Endodermal cell (in vitro differentiated cells): ENCODE measurements at regions not wholly inside any gene's neighbourhood (a gene's known extent, or its start where the extent isn't known, plus 50 kb on each side); places are given as distances from the start of the nearest gene placed in this dataset.

Experiments
- DNase-seq: peaks from one replicate; pipeline ENCODE4 v3.0.0-alpha.2; 2017
- H3K27ac ChIP-seq: 2 replicates; pipeline ENCODE4 v1.5.1; 2013; ENCODE audit warnings: mild to moderate bottlenecking, low read depth, low read length, moderate library complexity
- H3K27me3 ChIP-seq: 2 replicates; pipeline ENCODE4 v1.6.1; 2013; ENCODE audit warnings: mild to moderate bottlenecking, low read length, moderate library complexity; ENCODE audit not compliant: insufficient read depth, control insufficient read depth, poor library complexity, severe bottlenecking
- H3K36me3 ChIP-seq: 2 replicates; pipeline ENCODE4 v1.7.0; 2013; ENCODE audit warnings: mild to moderate bottlenecking, low read length, moderate library complexity; ENCODE audit not compliant: control insufficient read depth, insufficient read depth
- H3K4me1 ChIP-seq: one replicate; pipeline ENCODE4 v1.7.0; 2013; ENCODE audit warnings: low read length; ENCODE audit not compliant: control insufficient read depth, insufficient read depth
- H3K4me3 ChIP-seq: 2 replicates; pipeline ENCODE4 v1.5.1; 2013; ENCODE audit warnings: mild to moderate bottlenecking, low read length, moderate library complexity
- H3K9ac ChIP-seq: 2 replicates; pipeline ENCODE4 v1.6.1; 2013; ENCODE audit warnings: mild to moderate bottlenecking, low read length, moderate library complexity; ENCODE audit not compliant: poor library complexity, severe bottlenecking; ENCODE audit errors: extremely low read depth
- H3K9me3 ChIP-seq: 2 replicates; pipeline ENCODE4 v1.6.1; 2013; ENCODE audit warnings: mild to moderate bottlenecking, low read length, moderate library complexity; ENCODE audit not compliant: control insufficient read depth
- H3K27ac Mint-ChIP-seq: 2 replicates; pipeline ENCODE4 v1.8.0; 2020; ENCODE audit warnings: mixed read lengths
- H3K27me3 Mint-ChIP-seq: 2 replicates; pipeline ENCODE4 v1.8.0; 2021; ENCODE audit warnings: mild to moderate bottlenecking, mixed read lengths; ENCODE audit not compliant: insufficient read depth
- H3K36me3 Mint-ChIP-seq: 2 replicates; pipeline ENCODE4 v1.8.0; 2020; ENCODE audit warnings: low read depth, mixed read lengths
- H3K4me1 Mint-ChIP-seq: 2 replicates; pipeline ENCODE4 v1.8.0; 2020; ENCODE audit warnings: mixed read lengths
- H3K4me3 Mint-ChIP-seq: 2 replicates; pipeline ENCODE4 v1.8.0; 2020; ENCODE audit warnings: mild to moderate bottlenecking, moderate library complexity, mixed read lengths
- H3K9me3 Mint-ChIP-seq: 2 replicates; pipeline ENCODE4 v1.8.0; 2020; ENCODE audit warnings: mild to moderate bottlenecking, mixed read lengths
- WGBS, 2 experiments: methylation state at CpG; one replicate each; pipeline versions ENCODE4 v1.1.5 to v1.1.7; 2013; ENCODE audit warnings: missing lambda C conversion rate in 2 of 2, mixed read lengths in 1 of 2; ENCODE audit not compliant: insufficient coverage in 1 of 2, insufficient read length in 1 of 2; 5-methylcytosine and 5-hydroxymethylcytosine counted together
- TF ChIP-seq, protein P1 (sequence below): fragments of 200-600 bp; sonication (generic); conservative IDR thresholded peaks from 2 replicates; pipeline ENCODE4 v1.5.0; 2021; ENCODE audit warnings: antibody characterized with exemption, mild to moderate bottlenecking

DNA sequence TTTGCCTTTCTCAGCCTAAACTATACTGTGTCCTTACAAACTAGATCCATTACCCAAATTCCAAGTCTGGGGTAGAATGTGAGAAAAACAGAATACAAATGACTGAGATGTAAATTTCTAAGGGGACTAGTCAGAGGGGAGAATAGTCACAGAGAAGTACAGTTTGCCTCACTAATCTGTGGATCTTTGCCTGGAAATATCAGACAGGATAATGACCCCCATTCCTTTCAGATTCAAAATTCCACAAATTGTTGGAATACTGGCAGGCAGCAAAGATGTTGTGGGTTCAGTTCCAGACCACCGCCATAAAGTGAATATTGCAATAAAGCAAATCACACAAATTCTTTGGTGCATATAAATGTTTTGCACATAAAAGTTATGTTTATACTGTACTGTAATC is 762.8 kb upstream of the NR2F2 start:
- peaks cover 4% of the 10 kb centered on the region for H3K9me3 ChIP-seq
- TF ChIP-seq, protein P1, sequence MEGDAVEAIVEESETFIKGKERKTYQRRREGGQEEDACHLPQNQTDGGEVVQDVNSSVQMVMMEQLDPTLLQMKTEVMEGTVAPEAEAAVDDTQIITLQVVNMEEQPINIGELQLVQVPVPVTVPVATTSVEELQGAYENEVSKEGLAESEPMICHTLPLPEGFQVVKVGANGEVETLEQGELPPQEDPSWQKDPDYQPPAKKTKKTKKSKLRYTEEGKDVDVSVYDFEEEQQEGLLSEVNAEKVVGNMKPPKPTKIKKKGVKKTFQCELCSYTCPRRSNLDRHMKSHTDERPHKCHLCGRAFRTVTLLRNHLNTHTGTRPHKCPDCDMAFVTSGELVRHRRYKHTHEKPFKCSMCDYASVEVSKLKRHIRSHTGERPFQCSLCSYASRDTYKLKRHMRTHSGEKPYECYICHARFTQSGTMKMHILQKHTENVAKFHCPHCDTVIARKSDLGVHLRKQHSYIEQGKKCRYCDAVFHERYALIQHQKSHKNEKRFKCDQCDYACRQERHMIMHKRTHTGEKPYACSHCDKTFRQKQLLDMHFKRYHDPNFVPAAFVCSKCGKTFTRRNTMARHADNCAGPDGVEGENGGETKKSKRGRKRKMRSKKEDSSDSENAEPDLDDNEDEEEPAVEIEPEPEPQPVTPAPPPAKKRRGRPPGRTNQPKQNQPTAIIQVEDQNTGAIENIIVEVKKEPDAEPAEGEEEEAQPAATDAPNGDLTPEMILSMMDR: no peak
- no peaks in the 10 kb centered on the region for H3K36me3 ChIP-seq
- no peak overlapping the region for H3K9ac ChIP-seq
- Mint-ChIP-seq H3K4me3 (no peak overlapping the region), H3K27ac (no peak overlapping the region), H3K9me3 (peaks cover 8% of the 10 kb centered on the region), H3K36me3 (no peaks in the 10 kb centered on the region), H3K4me1 (no peaks in the 10 kb centered on the region), H3K27me3 (no peaks in the 10 kb centered on the region)
- 100% methylated on average over 1 of the region's 1 CpG; no CpG with 5 or more reads in 1 of the 2 experiments for WGBS, 2 experiments
- no peak for DNase-seq
- no peak overlapping the region for H3K27ac ChIP-seq
- H3K4me3 ChIP-seq: no peak overlapping the region
- no peaks in the 10 kb centered on the region for H3K27me3 ChIP-seq
- no peaks in the 10 kb centered on the region for H3K4me1 ChIP-seq

DNA sequence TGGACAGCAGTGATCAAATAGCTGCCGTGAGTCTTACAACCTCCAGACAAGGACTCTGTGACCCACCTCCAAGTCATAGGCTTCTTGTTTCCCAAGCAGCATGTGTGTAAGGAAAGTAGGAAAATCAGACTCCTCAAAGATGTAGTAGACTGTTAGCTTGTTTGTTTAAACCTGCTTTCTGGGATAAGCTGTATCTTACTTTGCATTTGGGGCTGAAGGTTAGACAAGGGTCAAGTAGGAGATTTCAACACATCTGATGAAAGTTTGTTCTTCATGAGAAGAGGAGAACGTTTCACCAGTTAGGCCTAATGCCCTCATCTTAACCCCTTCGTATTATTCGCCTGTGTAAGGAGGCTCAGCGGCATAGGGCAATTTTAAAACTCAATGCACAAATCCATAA is 756.4 kb upstream of the NR2F2 start:
- H3K9ac ChIP-seq: no peak overlapping the region
- H3K4me1 Mint-ChIP-seq: no peaks in the 10 kb centered on the region
- H3K36me3 Mint-ChIP-seq: no peaks in the 10 kb centered on the region
- H3K4me1 ChIP-seq: no peaks in the 10 kb centered on the region
- no peak overlapping the region for H3K27ac ChIP-seq
- H3K4me3 Mint-ChIP-seq: no peak overlapping the region
- no peak overlapping the region for H3K27ac Mint-ChIP-seq
- no peaks in the 10 kb centered on the region for H3K27me3 Mint-ChIP-seq
- no peak overlapping the region for H3K4me3 ChIP-seq
- no peak for DNase-seq
- H3K9me3 Mint-ChIP-seq: peaks cover 8% of the 10 kb centered on the region
- H3K9me3 ChIP-seq: peaks cover 4% of the 10 kb centered on the region
- TF ChIP-seq, protein P1: no peak
- no peaks in the 10 kb centered on the region for H3K27me3 ChIP-seq
- WGBS, 2 experiments: 92% methylated on average over 5 of the region's 5 CpGs; no CpG with 5 or more reads in 1 of the 2 experiments
- H3K36me3 ChIP-seq: no peaks in the 10 kb centered on the region

DNA sequence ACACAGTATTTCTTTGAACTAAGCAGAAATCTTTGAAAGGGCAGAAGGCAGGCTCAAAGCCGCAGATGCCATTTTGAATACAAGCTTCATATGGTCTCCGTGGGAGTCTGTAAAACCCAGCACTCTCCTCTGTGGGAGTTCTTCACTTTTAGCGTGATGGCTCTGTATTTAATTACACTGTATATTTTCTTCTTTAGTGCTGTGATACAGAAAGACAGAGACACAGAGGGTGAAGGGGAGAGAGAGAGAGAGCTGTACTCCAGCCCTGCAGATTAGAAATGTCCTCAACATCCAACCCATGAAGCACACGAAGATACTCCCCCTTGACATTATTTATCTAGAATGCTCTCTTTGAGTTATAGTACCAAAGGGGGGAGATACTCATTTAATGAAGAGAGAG is 752.6 kb upstream of the NR2F2 start:
- no peaks in the 10 kb centered on the region for H3K9me3 ChIP-seq
- TF ChIP-seq, protein P1: no peak
- Mint-ChIP-seq H3K4me1 (no peaks in the 10 kb centered on the region), H3K27me3 (no peaks in the 10 kb centered on the region), H3K27ac (no peak overlapping the region), H3K9me3 (no peaks in the 10 kb centered on the region), H3K4me3 (no peak overlapping the region), H3K36me3 (no peaks in the 10 kb centered on the region)
- no peak for DNase-seq
- 85% methylated on average over 3 of the region's 4 CpGs; no CpG with 5 or more reads in 1 of the 2 experiments for WGBS, 2 experiments
- no peak overlapping the region for H3K9ac ChIP-seq
- H3K4me3 ChIP-seq: no peak overlapping the region
- H3K27me3 ChIP-seq: no peaks in the 10 kb centered on the region
- H3K36me3 ChIP-seq: no peaks in the 10 kb centered on the region
- no peaks in the 10 kb centered on the region for H3K4me1 ChIP-seq
- H3K27ac ChIP-seq: no peak overlapping the region
